Stimulated activated naive CD8-positive, alpha-beta T cell treated with anti-CD3 and anti-CD28 coated beads, Interleukin-15, amount 100 ng/mL, for 72 hours (primary cell): ENCODE measurements at regions not wholly inside any gene's neighbourhood (a gene's known extent, or its start where the extent isn't known, plus 50 kb on each side); places are given as distances from the start of the nearest gene placed in this dataset.

Experiments used
- ATAC-seq: fragments of 150-1000 bp; cut with Tn5 transposase; 2 replicates; pipeline ENCODE4 v1.10.0; 2021; ENCODE audit warnings: mild to moderate bottlenecking, moderate library complexity
- DNase-seq, 2 donors: peaks; one replicate each; pipeline ENCODE4 v3.0.0; 2021 to 2022
- H3K27ac Mint-ChIP-seq, 2 donors: one replicate each; pipeline ENCODE4 v1.8.0; 2022; ENCODE audit warnings: mild to moderate bottlenecking in 2 of 2, mixed read lengths in 2 of 2, moderate library complexity in 2 of 2
- H3K27me3 Mint-ChIP-seq: one replicate; pipeline ENCODE4 v1.8.0; 2022; ENCODE audit warnings: mixed read lengths
- H3K4me1 Mint-ChIP-seq: one replicate; pipeline ENCODE4 v1.8.0; 2022; ENCODE audit warnings: mild to moderate bottlenecking, mixed read lengths
- H3K4me3 Mint-ChIP-seq, 2 donors: one replicate each; pipeline ENCODE4 v1.8.0; 2022; ENCODE audit warnings: mild to moderate bottlenecking in 2 of 2, mixed read lengths in 2 of 2, moderate library complexity in 1 of 2
- H3K9me3 Mint-ChIP-seq, 2 donors: one replicate each; pipeline ENCODE4 v1.8.0; 2022; ENCODE audit warnings: mixed read lengths in 2 of 2

- ATAC-seq, result peak; percentile 48
- Mint-ChIP-seq H3K4me3 (no peak overlapping the region), H3K4me1 (no peaks in the 10 kb centered on the region)
Observed at GRCh38 chr3:159229116-159229680, 427.3 kb downstream of the MFSD1 start.

GRCh38 chr3:159232966-159233365 is 431.1 kb downstream of the MFSD1 start:
- peaks cover 11% of the 10 kb centered on the region for H3K27me3 Mint-ChIP-seq
- H3K27ac Mint-ChIP-seq, result no peak overlapping the region
- no peak for DNase-seq
- ATAC-seq, result no peak
- H3K4me3 Mint-ChIP-seq, result no peak overlapping the region
- H3K9me3 Mint-ChIP-seq, result peaks cover 7 to 9% of the 10 kb centered on the region in 2 donors
- H3K4me1 Mint-ChIP-seq, result no peaks in the 10 kb centered on the region

More at GRCh38 chr3:159229116-159229680, 427.3 kb downstream of the MFSD1 start:
- no peak for DNase-seq
- Mint-ChIP-seq H3K27me3 (peaks cover 11% of the 10 kb centered on the region), H3K9me3 (peaks cover 7 to 9% of the 10 kb centered on the region in 2 donors), H3K27ac (no peak overlapping the region)

DNA sequence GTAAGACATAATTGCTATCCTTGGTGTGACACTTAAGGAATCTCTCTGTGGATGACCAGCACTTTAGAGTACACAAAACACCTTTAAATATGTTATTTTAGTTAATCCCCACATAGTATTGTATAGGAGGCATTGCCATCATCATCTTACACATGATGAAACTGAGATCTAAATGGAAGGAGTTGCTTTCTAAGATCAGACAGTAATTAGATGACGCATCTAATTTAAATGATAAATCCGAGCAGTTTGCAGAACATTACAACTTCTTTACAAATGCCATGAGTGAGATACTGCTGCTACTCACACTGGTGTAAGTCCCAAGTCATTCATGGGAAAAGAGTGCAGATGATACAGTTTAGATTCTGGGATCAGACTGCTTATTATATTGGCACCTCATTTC is 431.9 kb downstream of the MFSD1 start:
- H3K27me3 Mint-ChIP-seq, result peaks cover 16% of the 10 kb centered on the region
- no peak for ATAC-seq
- peaks cover 7 to 9% of the 10 kb centered on the region in 2 donors for H3K9me3 Mint-ChIP-seq
- no peak overlapping the region for H3K27ac Mint-ChIP-seq
- H3K4me3 Mint-ChIP-seq, result no peak overlapping the region
- no peak for DNase-seq
- H3K4me1 Mint-ChIP-seq, result no peaks in the 10 kb centered on the region

- no peaks in the 10 kb centered on the region for H3K4me1 Mint-ChIP-seq
- H3K27me3 Mint-ChIP-seq, result peaks cover 18% of the 10 kb centered on the region
- no peak for DNase-seq
- ATAC-seq, result no peak
- no peak overlapping the region for H3K4me3 Mint-ChIP-seq
- no peak overlapping the region for H3K27ac Mint-ChIP-seq
- peaks cover 5 to 7% of the 10 kb centered on the region in 2 donors for H3K9me3 Mint-ChIP-seq
Observed at GRCh38 chr3:159234306-159234705, 432.5 kb downstream of the MFSD1 start.

GRCh38 chr3:159236321-159236720 is 434.5 kb downstream of the MFSD1 start:
- Mint-ChIP-seq H3K4me3 (no peak overlapping the region), H3K27ac (no peak overlapping the region), H3K27me3 (peaks cover 18% of the 10 kb centered on the region), H3K9me3 (no peaks in the 10 kb centered on the region), H3K4me1 (no peaks in the 10 kb centered on the region)
- DNase-seq (no peak), ATAC-seq (no peak)

- Mint-ChIP-seq H3K4me1 (no peaks in the 10 kb centered on the region), H3K27ac (no peak overlapping the region), H3K4me3 (no peak overlapping the region), H3K9me3 (peaks cover 0 to 5% of the 10 kb centered on the region in 2 donors), H3K27me3 (peaks cover 18% of the 10 kb centered on the region)
- no peak for DNase-seq
- ATAC-seq, result no peak
Observed at GRCh38 chr3:159237226-159237625, 435.4 kb downstream of the MFSD1 start.

GRCh38 chr3:159238646-159239045 is 436.8 kb downstream of the MFSD1 start:
- DNase-seq, result no peak
- no peak for ATAC-seq
- Mint-ChIP-seq H3K4me1 (no peaks in the 10 kb centered on the region), H3K9me3 (peaks cover 0 to 5% of the 10 kb centered on the region in 2 donors), H3K27me3 (peaks cover 7% of the 10 kb centered on the region), H3K27ac (no peak overlapping the region), H3K4me3 (no peak overlapping the region)

GRCh38 chr3:159239059-159239458 is 437.2 kb downstream of the MFSD1 start:
- H3K4me3 Mint-ChIP-seq, result no peak overlapping the region
- no peak for DNase-seq
- no peak for ATAC-seq
- H3K4me1 Mint-ChIP-seq, result no peaks in the 10 kb centered on the region
- no peak overlapping the region for H3K27ac Mint-ChIP-seq
- H3K27me3 Mint-ChIP-seq, result peaks cover 7% of the 10 kb centered on the region
- H3K9me3 Mint-ChIP-seq, result peaks cover 0 to 5% of the 10 kb centered on the region in 2 donors

DNA sequence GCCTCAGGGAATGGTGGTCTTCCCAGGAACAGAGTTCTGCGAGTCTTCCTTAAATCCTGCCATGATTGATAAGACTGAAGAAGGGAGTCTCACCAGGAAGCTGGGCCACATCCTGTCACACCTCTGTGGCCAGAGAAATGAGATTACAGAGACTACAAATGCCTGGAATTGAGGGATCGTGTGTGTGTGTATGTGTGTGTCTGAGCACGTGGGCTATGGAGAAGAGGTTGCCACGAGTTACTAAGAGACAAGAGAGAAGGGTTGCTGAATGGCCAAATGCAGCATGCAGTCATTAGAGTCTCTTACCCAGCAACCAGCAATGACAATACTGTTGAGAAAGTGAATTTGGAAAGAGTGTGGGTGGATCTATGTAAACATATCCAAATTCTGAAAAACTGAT is 443.1 kb downstream of the MFSD1 start:
- no peak overlapping the region for H3K27ac Mint-ChIP-seq
- no peaks in the 10 kb centered on the region for H3K27me3 Mint-ChIP-seq
- H3K4me1 Mint-ChIP-seq, result no peaks in the 10 kb centered on the region
- no peak overlapping the region for H3K4me3 Mint-ChIP-seq
- ATAC-seq (no peak), DNase-seq (no peak)
- peaks cover 0 to 5% of the 10 kb centered on the region in 2 donors for H3K9me3 Mint-ChIP-seq

DNA sequence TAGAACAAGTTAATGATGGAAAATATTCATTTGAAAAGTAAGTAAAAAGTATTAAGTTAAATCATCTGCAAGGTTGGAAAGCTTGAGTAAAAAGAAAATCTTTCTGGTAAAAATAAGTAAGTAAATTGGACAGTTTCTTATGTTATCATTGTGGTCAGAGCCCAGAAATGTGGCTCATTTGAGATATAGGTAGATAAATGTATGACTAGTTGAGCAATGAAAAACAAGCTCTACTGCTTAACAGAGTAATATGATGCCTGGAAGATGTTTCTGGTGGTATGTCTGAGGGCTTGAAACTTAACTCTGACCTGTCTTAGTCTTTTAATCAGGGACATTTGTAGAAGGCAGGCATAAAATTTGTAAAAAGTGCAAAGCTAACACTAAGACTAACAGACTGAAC is 444.0 kb downstream of the MFSD1 start:
- Mint-ChIP-seq H3K4me3 (no peak overlapping the region), H3K27me3 (no peaks in the 10 kb centered on the region), H3K4me1 (no peaks in the 10 kb centered on the region), H3K27ac (no peak overlapping the region), H3K9me3 (peaks cover 0 to 5% of the 10 kb centered on the region in 2 donors)
- ATAC-seq (no peak), DNase-seq (no peak)

- no peaks in the 10 kb centered on the region for H3K4me1 Mint-ChIP-seq
- no peak overlapping the region for H3K4me3 Mint-ChIP-seq
- no peak for DNase-seq
Observed at GRCh38 chr3:159246385-159246784, 444.5 kb downstream of the MFSD1 start.

DNA sequence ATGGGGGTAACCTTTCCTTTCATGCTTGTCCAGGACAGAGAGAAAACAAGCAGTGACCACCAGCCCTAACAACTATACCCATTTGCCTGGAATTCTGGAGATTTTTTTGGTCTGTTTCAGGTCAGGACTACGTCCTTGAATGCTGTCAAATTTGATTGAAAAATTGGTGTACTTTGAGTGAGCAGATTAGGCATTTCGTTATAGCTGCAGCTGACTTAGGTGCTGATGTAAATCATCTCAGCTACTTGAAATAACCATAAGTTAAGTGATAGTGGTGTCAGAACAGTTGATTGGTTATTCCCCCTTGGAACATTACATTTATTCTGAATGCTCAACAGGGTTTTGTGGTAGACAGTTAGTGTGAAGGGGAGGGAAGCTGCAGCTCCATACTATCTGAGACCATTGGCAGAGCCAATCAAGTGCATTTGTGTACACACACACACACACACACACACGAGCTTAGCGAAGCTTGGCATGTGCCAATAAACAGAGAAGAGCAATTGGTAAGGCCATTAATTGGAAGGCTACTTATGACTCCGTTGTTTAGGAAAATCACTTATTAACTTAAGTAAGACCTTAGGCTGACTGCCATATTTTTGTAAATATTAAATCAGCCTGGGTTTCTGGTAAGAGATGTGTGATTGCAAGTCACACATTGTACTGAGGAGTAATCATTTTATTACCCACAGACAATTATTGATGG is 447.8 kb downstream of the MFSD1 start:
- H3K27ac Mint-ChIP-seq, result no peak overlapping the region
- H3K9me3 Mint-ChIP-seq, result peaks cover 15 to 17% of the 10 kb centered on the region in 2 donors
- ATAC-seq (no peak), DNase-seq (no peak)
- peaks cover 7% of the 10 kb centered on the region for H3K27me3 Mint-ChIP-seq
- no peak overlapping the region for H3K4me3 Mint-ChIP-seq
- H3K4me1 Mint-ChIP-seq, result no peaks in the 10 kb centered on the region

More at GRCh38 chr3:159246385-159246784, 444.5 kb downstream of the MFSD1 start:
- H3K9me3 Mint-ChIP-seq, result peaks cover 0 to 5% of the 10 kb centered on the region in 2 donors
- H3K27ac Mint-ChIP-seq, result no peak overlapping the region
- no peaks in the 10 kb centered on the region for H3K27me3 Mint-ChIP-seq
- ATAC-seq, result no peak

DNA sequence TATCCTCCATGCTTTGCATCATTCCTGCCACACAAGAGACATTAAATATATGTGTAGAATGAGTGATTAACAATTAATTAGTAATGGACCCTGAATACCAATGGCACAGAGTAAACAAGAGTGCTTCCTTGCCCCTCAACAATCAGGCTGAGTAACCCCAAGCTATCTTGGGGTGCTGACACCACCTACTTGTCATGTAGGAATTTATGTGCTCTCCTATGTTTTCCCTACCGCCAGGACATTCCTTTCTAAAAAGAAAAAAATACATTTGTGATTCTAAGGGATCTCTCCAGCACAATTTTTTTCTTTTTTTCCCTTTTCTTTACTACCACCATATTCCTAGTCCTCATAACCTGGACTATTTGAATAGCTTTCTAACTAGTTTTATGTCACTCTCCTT is 449.1 kb downstream of the MFSD1 start:
- DNase-seq, result no peak
- Mint-ChIP-seq H3K4me1 (no peaks in the 10 kb centered on the region), H3K4me3 (no peak overlapping the region), H3K9me3 (peaks cover 15 to 17% of the 10 kb centered on the region in 2 donors), H3K27me3 (peaks cover 14% of the 10 kb centered on the region), H3K27ac (no peak overlapping the region)
- no peak for ATAC-seq

GRCh38 chr3:159252274-159252673 is 450.4 kb downstream of the MFSD1 start:
- Mint-ChIP-seq H3K27ac (no peak overlapping the region), H3K27me3 (peaks cover 14% of the 10 kb centered on the region), H3K4me3 (no peak overlapping the region), H3K4me1 (no peaks in the 10 kb centered on the region), H3K9me3 (peaks cover 15 to 17% of the 10 kb centered on the region in 2 donors)
- no peak for ATAC-seq
- no peak for DNase-seq

GRCh38 chr3:159252772-159253384 is 451.0 kb downstream of the MFSD1 start:
- Mint-ChIP-seq H3K4me3 (no peak overlapping the region), H3K27ac (no peak overlapping the region), H3K9me3 (peaks cover 15 to 17% of the 10 kb centered on the region in 2 donors), H3K4me1 (no peaks in the 10 kb centered on the region), H3K27me3 (peaks cover 14% of the 10 kb centered on the region)
- ATAC-seq, result no peak
- peak in 1 of 2 donors; percentile 5 for DNase-seq

DNA sequence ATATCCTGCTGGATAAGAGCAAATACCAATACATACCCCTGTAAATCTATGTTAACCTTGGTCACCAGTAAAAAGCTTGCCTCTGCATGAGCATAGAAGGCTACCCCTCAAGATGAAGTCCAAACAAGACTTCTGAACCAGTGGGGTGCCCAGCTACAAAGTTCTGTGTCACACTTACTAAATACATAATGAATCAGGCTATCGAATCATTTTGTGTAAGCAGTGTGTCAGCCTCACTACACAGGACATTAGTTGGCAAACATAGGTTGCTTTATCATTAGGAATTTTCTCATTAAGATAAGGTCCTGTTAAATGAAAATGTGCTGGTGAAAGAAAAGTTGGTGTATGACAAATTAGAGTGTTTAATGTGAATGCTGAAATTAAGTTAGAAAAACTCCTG is 452.0 kb downstream of the MFSD1 start:
- H3K4me1 Mint-ChIP-seq, result no peaks in the 10 kb centered on the region
- ATAC-seq (no peak), DNase-seq (no peak)
- peaks cover 19% of the 10 kb centered on the region for H3K27me3 Mint-ChIP-seq
- H3K9me3 Mint-ChIP-seq, result peaks cover 15 to 17% of the 10 kb centered on the region in 2 donors
- H3K27ac Mint-ChIP-seq, result no peak overlapping the region
- no peak overlapping the region for H3K4me3 Mint-ChIP-seq
